ENCODE measurements at regions not wholly inside any gene's neighbourhood (a gene's known extent, or its start where the extent isn't known, plus 50 kb on each side); places are given as distances from the start of the nearest gene placed in this dataset.

GRCh38 chr9:102795532-102795931 is 199.6 kb upstream of the CYLC2 start:
- no peak for TF ChIP-seq CTCF (IDR thresholded peaks at IDR 0.05)
- no peak for TF ChIP-seq POLR2AphosphoS5 (IDR thresholded peaks at IDR 0.05; ENCODE audit: low read depth, low read length)
- TF ChIP-seq ELF1 (IDR thresholded peaks at IDR 0.05) = no peak
- TF ChIP-seq MAX (IDR thresholded peaks at IDR 0.05; ENCODE audit: low read depth) = no peak
- no peak for TF ChIP-seq MXI1 (IDR thresholded peaks at IDR 0.05; ENCODE audit: low read depth, low read length)
- TF ChIP-seq NRF1 (IDR thresholded peaks at IDR 0.05; ENCODE audit: low read depth, low read length) = no peak
